Erythroblast (primary cell): ENCODE measurements at regions not wholly inside any gene's neighbourhood (a gene's known extent, or its start where the extent isn't known, plus 50 kb on each side); places are given as distances from the start of the nearest gene placed in this dataset.

ENCODE experiments used
- GATA1 ChIP-seq: IDR thresholded peaks from 2 replicates; pipeline ENCODE4 v1.6.1; 2011; ENCODE audit warnings: low read depth, mild to moderate bottlenecking, control low read depth, low read length, moderate library complexity
- POLR2A ChIP-seq: IDR thresholded peaks from 2 replicates; pipeline ENCODE4 v1.6.1; 2011; ENCODE audit warnings: mild to moderate bottlenecking, low read length

GRCh38 chr16:51888016-51888415, 658.9 kb downstream of the TOX3 start:
- TF ChIP-seq POLR2A (no peak), GATA1 (no peak)
